ENCODE measurements at regions not wholly inside any gene's neighbourhood (a gene's known extent, or its start where the extent isn't known, plus 50 kb on each side); places are given as distances from the start of the nearest gene placed in this dataset.
A peak's percentile ranks its signal among the peaks of the same experiment; 100 is the strongest.

DNA sequence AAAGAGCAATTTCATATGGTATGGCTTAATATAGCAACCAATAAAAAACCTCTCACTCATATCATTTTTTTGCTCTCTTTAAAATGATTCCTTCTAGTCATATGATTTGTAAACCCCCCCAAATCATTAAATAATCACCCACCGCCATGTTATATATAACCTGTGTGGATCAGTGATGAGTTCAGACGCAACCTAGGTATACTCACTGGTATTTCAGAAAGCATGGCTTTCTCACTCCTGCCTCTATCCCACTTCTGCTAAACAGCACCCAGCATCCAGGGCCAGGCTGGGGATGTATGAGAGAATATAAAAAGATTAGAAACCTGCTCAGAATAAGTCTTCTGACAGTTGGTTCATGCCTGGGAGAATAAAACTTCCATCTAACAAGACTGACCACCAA, 172.3 kb upstream of the PRICKLE2 start:
- Histone ChIP-seq H3K9me3 (no peaks in the 10 kb centered on the region), H3K4me3 (no peak overlapping the region), H3K27me3 (ENCODE audit: low read depth) (no peaks in the 10 kb centered on the region), H3K4me1 (no peaks in the 10 kb centered on the region; the same call in 1 of the 2 replicates), H3K36me3 (replicated peaks) (no peaks in the 10 kb centered on the region)
- no peak for DNase-seq (ENCODE audit: low spot score in 2 of 2)
- in situ Hi-C loops (cut with MboI; ENCODE audit: low sequenced_read_pairs), result no loop called here

DNA sequence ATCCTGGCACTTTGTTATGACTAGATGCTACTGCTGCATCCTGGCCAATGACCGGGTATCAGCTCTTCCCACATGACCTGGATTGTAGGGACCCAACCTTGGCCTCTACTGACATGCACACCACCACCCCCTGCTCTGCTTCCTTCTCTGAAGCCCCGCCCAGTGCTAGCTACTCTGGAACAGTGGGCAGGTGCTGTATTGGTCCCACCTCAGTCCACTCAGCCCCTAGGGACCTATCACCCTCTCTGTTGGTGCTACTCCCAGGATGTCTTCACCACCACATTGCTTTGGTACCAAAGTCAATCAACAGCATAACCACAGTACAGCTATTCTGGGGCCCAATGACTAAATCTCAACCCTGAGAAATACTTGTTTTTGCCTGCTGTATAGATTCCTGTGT, 170.2 kb upstream of the PRICKLE2 start:
- in situ Hi-C loops (cut with MboI; ENCODE audit: low sequenced_read_pairs), result no loop called here
- DNase-seq (ENCODE audit: low spot score in 2 of 2), result no peak
- Histone ChIP-seq H3K9me3 (no peaks in the 10 kb centered on the region), H3K36me3 (replicated peaks) (no peaks in the 10 kb centered on the region), H3K4me1 (no peaks in the 10 kb centered on the region; the same call in 1 of the 2 replicates), H3K27me3 (ENCODE audit: low read depth) (no peaks in the 10 kb centered on the region), H3K4me3 (no peak overlapping the region)

DNA sequence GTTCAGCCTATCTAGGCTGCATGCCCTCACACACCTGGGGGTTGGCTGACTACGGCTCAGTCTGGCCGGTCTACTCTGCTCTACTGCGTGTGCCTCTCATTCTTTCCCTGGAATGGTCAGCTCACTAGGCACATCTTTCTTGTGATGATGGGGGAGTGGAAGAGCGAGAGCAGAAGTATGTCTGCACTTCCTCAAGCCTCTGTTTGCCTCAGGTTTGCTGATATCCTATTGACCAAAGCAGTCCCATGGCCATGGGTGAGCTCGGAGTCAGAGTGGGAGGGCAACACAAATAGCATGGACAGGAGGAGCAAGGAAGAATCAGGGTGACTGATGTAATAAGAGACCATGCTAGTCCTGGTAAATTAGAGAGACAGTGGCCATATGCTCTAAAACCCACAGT, 167.9 kb upstream of the PRICKLE2 start:
- in situ Hi-C loops (cut with MboI; ENCODE audit: low sequenced_read_pairs), result no loop called here
- Histone ChIP-seq H3K27me3 (ENCODE audit: low read depth) (no peaks in the 10 kb centered on the region), H3K4me1 (peaks cover 5% of the 10 kb centered on the region; the same call in 1 of the 2 replicates), H3K9me3 (no peaks in the 10 kb centered on the region), H3K36me3 (replicated peaks) (no peaks in the 10 kb centered on the region), H3K4me3 (no peak overlapping the region)
- no peak for DNase-seq (ENCODE audit: low spot score in 2 of 2)

DNA sequence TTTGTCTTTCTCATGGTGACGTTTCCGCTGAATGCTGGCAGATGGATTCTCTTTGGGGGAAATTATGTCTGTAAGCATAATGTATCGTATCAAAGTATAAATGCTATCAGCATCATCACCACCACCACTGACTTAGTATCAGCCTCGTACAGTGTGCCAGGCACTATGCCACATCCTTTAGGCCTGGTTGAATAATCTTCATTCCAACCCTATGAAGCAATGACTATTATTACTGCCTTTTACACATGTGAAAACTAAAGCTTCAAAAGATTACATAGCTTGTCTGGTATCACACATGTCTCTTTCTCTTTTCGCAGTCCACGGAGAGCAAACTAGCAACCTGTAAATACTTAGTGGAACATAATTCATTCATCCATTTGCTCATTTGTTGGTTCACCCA, 166.7 kb upstream of the PRICKLE2 start:
- Histone ChIP-seq H3K9me3 (no peaks in the 10 kb centered on the region), H3K36me3 (replicated peaks) (no peaks in the 10 kb centered on the region), H3K4me1 (peaks cover 5% of the 10 kb centered on the region; the same call in 1 of the 2 replicates), H3K4me3 (no peak overlapping the region), H3K27me3 (ENCODE audit: low read depth) (no peaks in the 10 kb centered on the region)
- in situ Hi-C loops (cut with MboI; ENCODE audit: low sequenced_read_pairs), result no loop called here
- DNase-seq (ENCODE audit: low spot score in 2 of 2), result no peak

DNA sequence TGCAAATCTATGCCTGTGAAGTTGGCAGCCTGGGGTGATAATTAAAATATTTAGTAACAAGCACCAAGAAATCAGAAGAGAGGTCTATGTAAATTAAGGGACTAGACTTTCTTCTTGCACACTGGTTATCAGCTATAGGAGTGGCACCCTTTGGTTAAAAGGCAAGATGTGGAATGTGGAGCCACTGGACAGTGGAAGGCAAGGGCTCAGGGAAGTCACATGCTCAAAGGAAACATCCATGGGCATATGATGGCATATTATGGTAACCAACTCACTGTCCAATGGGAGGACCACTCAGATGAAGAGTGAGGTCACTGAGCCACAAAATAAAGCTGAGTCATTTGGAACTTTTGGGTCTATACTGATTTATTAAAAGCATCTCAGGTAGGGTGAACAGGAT, 165.6 kb upstream of the PRICKLE2 start:
- no peak for DNase-seq (ENCODE audit: low spot score in 2 of 2)
- Histone ChIP-seq H3K36me3 (replicated peaks) (no peaks in the 10 kb centered on the region), H3K4me3 (no peak overlapping the region), H3K9me3 (no peaks in the 10 kb centered on the region), H3K4me1 (peaks cover 5% of the 10 kb centered on the region; the same call in 1 of the 2 replicates), H3K27me3 (ENCODE audit: low read depth) (no peaks in the 10 kb centered on the region)
- in situ Hi-C loops (cut with MboI; ENCODE audit: low sequenced_read_pairs), result no loop called here

DNA sequence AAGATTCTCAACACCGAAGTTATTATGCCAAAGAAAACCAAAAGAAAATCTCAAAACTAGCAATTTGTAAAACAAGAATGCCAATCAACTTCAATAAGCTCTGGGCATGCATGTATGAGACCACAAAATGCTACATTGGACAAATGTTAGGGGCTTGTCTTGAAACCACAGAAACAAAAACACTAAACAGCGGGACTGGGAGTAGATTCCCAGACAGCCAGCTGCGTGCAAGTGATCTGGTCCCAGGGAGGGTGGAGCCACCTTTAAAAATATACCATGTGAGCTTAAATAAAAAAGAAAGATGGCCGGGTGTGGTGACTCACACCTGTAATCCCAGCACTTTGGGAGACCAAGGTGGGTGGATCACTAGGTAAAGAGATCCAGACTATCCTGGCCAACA, 163.6 kb upstream of the PRICKLE2 start:
- H3K4me3 ChIP-seq, result no peak overlapping the region
- in situ Hi-C loops (cut with MboI; ENCODE audit: low sequenced_read_pairs), result no loop called here
- peaks cover 5% of the 10 kb centered on the region; the same call in 1 of the 2 replicates for H3K4me1 ChIP-seq
- no peaks in the 10 kb centered on the region for H3K9me3 ChIP-seq
- no peak for DNase-seq (ENCODE audit: low spot score in 2 of 2)
- no peaks in the 10 kb centered on the region for H3K27me3 ChIP-seq (ENCODE audit: low read depth)
- no peaks in the 10 kb centered on the region for H3K36me3 ChIP-seq (replicated peaks)

DNA sequence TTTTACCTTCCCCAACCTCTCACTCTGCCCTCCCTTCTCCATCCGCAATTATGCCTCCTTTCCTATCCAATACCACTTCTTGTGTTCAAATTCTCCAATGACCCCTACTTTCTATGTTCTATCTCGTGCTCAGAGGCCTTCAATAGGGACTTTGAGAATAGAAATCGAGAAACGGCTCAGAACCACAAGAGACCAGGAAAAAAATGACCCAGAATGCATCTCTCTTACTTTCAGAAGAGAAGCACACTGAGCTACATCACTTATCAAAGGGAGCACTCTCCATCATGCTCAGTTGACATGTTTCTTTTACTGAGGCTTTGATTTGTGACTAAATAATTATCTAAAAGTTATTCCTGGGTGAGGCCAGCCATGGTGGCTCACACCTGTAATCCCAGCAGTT, 162.4 kb upstream of the PRICKLE2 start:
- peaks cover 5% of the 10 kb centered on the region; the same call in 1 of the 2 replicates for H3K4me1 ChIP-seq
- in situ Hi-C loops (cut with MboI; ENCODE audit: low sequenced_read_pairs), result no loop called here
- no peak for DNase-seq (ENCODE audit: low spot score in 2 of 2)
- H3K4me3 ChIP-seq, result no peak overlapping the region
- H3K36me3 ChIP-seq (replicated peaks), result no peaks in the 10 kb centered on the region
- no peaks in the 10 kb centered on the region for H3K9me3 ChIP-seq
- H3K27me3 ChIP-seq (ENCODE audit: low read depth), result no peaks in the 10 kb centered on the region

DNA sequence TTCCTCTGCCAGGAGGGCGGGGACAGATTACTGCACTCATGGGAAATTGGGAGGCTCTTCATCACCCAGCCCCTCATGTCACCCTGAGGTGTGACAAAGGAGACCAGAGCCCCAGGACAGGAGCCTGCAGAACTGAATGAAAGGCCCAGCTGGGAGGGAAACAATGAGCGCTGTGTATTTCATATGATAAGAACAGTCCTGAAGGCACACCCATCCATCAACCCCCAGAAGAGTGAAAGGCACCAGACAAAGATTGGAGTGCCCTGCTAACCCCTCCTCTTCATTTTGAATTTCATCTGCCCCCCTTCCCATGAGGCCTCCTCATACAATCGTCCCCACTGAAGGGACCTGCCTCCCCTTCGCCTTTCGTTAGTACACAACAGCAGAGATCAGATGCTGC, 160.0 kb upstream of the PRICKLE2 start:
- DNase-seq (ENCODE audit: low spot score in 2 of 2), result peak in 1 of 2 experiments; percentile 13
- in situ Hi-C loops (cut with MboI; ENCODE audit: low sequenced_read_pairs), result no loop called here
- H3K4me3 ChIP-seq, result no peak overlapping the region

DNA sequence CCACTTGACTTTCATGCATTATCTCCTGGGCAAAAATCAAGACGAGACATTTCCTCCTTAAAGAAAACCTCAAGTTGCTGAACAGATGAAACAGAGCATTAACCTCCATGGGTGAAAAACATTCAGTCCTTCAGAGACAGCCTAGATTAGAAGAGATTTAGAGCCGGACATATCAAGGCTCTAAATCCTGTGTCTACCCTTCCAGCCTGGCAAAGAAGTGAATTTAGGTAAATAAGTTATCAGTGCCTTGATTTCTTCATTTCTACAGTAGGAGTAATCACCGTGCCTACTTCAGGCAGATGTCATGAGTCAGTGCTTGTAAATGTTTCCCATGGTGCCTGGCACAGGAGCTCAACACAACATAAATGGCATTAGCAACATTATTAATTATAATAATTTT, 159.3 kb upstream of the PRICKLE2 start:
- in situ Hi-C loops (cut with MboI; ENCODE audit: low sequenced_read_pairs), result no loop called here
- Histone ChIP-seq H3K27me3 (ENCODE audit: low read depth) (no peaks in the 10 kb centered on the region), H3K4me3 (no peak overlapping the region), H3K4me1 (peaks cover 5% of the 10 kb centered on the region; the same call in 1 of the 2 replicates), H3K36me3 (replicated peaks) (no peaks in the 10 kb centered on the region), H3K9me3 (no peaks in the 10 kb centered on the region)
- no peak for DNase-seq (ENCODE audit: low spot score in 2 of 2)

More for the DNA sequence above, 160.0 kb upstream of the PRICKLE2 start:
- H3K36me3 ChIP-seq (replicated peaks), result no peaks in the 10 kb centered on the region
- H3K9me3 ChIP-seq, result no peaks in the 10 kb centered on the region
- H3K4me1 ChIP-seq, result peaks cover 5% of the 10 kb centered on the region; the same call in 1 of the 2 replicates
- no peaks in the 10 kb centered on the region for H3K27me3 ChIP-seq (ENCODE audit: low read depth)

DNA sequence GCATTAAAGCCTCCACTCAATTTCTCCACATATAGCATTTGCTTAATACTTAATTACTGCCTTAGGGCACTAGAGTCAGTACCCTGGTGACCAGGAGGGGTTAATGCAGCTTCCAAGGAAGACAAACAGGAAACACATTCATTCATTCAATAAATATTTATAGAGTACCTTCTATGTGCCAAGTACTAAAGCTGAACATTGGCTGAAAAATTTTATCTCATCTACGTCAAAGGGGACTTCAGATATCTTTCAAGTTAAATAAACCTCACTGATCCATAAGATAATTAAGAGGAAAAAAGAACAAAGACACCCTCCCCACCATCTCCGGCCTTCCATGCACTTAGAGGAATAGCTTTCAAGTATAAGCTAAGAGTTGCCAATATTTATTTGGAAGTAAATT, 156.9 kb upstream of the PRICKLE2 start:
- in situ Hi-C loops (cut with MboI; ENCODE audit: low sequenced_read_pairs), result no loop called here
- no peak overlapping the region for H3K4me3 ChIP-seq
- H3K27me3 ChIP-seq (ENCODE audit: low read depth), result no peaks in the 10 kb centered on the region
- DNase-seq (ENCODE audit: low spot score in 2 of 2), result no peak
- H3K36me3 ChIP-seq (replicated peaks), result no peaks in the 10 kb centered on the region
- no peaks in the 10 kb centered on the region for H3K9me3 ChIP-seq
- no peaks in the 10 kb centered on the region for H3K4me1 ChIP-seq

DNA sequence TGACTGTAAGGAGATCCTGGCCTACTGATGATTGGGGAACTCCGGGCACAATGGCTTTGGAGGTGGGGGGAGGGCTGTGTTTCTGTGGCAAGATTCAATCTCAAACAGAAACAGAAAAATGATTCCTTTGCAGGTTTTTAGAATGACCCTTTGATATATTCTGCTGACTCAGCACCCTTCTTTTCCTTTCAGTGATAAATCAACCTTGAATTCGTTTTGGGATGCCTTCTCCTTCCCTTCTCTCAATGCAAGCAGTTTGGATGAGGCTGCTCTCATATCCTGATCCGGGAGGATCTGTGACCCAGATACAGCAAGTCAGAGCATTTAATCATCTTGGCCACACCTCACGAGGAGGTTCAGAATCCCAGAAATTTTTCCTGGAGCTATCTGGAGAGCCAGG, 156.1 kb upstream of the PRICKLE2 start:
- 0 out of 2 replicates have a peak, but pooled peaks cover under 1% of the 10 kb centered on the region for H3K9me3 ChIP-seq
- no peaks in the 10 kb centered on the region for H3K27me3 ChIP-seq (ENCODE audit: low read depth)
- no peak for DNase-seq (ENCODE audit: low spot score in 2 of 2)
- in situ Hi-C loops (cut with MboI; ENCODE audit: low sequenced_read_pairs), result no loop called here
- no peaks in the 10 kb centered on the region for H3K4me1 ChIP-seq
- H3K4me3 ChIP-seq, result no peak overlapping the region
- H3K36me3 ChIP-seq (replicated peaks), result no peaks in the 10 kb centered on the region

DNA sequence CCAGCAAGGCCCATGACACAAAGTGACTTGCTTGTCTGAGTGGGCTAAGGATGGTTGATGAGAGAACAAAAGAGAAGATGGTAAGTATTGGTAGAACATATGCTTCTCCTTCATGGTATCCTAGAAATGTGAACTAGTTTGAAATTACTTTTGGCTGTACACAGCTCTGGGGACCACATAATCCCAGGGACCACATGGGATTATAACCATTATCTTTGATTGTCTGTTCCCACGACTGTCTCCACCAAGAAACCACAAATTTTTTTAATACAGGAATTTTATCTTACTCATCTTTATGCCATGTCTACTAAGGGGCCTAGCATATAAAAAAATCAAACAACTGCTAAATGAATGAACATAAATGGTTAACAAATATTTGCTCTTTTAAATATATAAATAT, 155.3 kb upstream of the PRICKLE2 start:
- H3K4me3 ChIP-seq, result no peak overlapping the region
- in situ Hi-C loops (cut with MboI; ENCODE audit: low sequenced_read_pairs), result no loop called here
- H3K36me3 ChIP-seq (replicated peaks), result no peaks in the 10 kb centered on the region
- no peaks in the 10 kb centered on the region for H3K27me3 ChIP-seq (ENCODE audit: low read depth)
- H3K4me1 ChIP-seq, result no peaks in the 10 kb centered on the region
- H3K9me3 ChIP-seq, result 0 out of 2 replicates have a peak, but pooled peaks cover 3% of the 10 kb centered on the region
- no peak for DNase-seq (ENCODE audit: low spot score in 2 of 2)

DNA sequence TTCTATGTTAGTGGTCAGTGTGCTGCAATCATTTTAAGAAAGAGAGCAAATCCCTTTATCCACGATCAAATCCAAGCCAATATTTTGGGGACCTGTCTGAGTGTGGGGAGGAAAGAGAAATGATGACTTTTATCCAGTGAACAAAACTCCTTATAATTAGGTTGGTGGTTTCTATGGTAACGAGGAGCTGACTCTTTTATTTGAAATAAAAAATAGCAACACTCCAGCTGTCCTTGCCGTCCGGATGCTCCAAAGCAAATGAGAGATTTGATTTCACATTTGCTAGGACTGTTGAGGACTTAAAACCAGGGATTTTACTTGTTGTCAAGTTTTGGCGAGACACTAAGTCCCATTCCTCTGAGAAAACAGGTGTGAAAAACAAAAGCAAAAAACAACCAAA, 154.0 kb upstream of the PRICKLE2 start:
- Histone ChIP-seq H3K27me3 (ENCODE audit: low read depth) (no peaks in the 10 kb centered on the region), H3K36me3 (replicated peaks) (no peaks in the 10 kb centered on the region), H3K9me3 (0 out of 2 replicates have a peak, but pooled peaks cover 3% of the 10 kb centered on the region), H3K4me3 (no peak overlapping the region), H3K4me1 (no peaks in the 10 kb centered on the region)
- no peak for DNase-seq (ENCODE audit: low spot score in 2 of 2)
- in situ Hi-C loops (cut with MboI; ENCODE audit: low sequenced_read_pairs), result no loop called here

DNA sequence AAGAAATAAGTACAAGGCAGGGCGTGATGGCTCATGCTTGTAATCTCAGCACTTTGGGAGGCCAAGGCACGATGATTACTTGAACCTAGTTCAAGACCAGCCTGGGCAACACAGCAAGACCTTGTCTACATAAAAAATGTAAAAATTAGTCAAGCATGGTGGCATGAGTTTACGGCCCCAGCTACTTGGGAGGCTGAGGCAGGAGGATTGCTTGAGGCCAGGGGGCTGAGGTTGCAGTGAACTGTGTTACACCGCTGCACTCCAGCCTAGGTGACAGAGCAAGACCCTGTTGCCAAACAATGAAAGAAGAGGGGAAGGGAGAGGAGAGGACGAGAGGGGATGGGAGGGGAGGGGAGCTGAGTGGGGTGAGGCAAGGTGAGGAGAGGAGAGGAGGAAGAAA, 152.7 kb upstream of the PRICKLE2 start:
- in situ Hi-C loops (cut with MboI; ENCODE audit: low sequenced_read_pairs), result no loop called here
- 0 out of 2 replicates have a peak, but pooled peaks cover 3% of the 10 kb centered on the region for H3K9me3 ChIP-seq

DNA sequence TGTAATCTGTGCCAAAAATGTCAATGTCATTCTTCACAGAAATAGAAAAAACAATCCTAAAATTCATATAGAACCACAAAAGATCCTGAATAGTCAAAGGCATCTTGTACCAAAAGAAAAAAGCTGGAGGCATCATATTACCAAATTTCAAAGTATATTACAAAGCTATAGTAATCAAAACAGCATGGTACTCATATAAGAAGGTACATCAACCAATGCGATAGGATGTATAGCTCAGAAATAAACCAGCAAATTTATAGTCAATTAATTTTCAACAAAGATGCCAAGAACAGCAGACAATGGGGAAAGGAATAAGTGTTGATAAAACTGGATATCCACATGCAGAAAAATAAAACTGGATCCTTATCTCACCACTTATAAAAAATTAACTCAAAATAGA, 150.5 kb upstream of the PRICKLE2 start:
- in situ Hi-C loops (cut with MboI; ENCODE audit: low sequenced_read_pairs), result no loop called here
- no peak for DNase-seq (ENCODE audit: low spot score in 2 of 2)
- H3K4me3 ChIP-seq, result no peak overlapping the region
- H3K36me3 ChIP-seq (replicated peaks), result no peaks in the 10 kb centered on the region
- H3K27me3 ChIP-seq (ENCODE audit: low read depth), result no peaks in the 10 kb centered on the region
- H3K9me3 ChIP-seq, result 0 out of 2 replicates have a peak, but pooled peaks cover 3% of the 10 kb centered on the region
- H3K4me1 ChIP-seq, result no peaks in the 10 kb centered on the region

More for the DNA sequence above, 152.7 kb upstream of the PRICKLE2 start:
- Histone ChIP-seq H3K4me1 (no peaks in the 10 kb centered on the region), H3K36me3 (replicated peaks) (no peaks in the 10 kb centered on the region), H3K4me3 (no peak overlapping the region), H3K27me3 (ENCODE audit: low read depth) (no peaks in the 10 kb centered on the region)
- no peak for DNase-seq (ENCODE audit: low spot score in 2 of 2)

Data from HAP-1 (cell line).